Activated B cell treated with CpG ODN at 0.5 μM for 24 hours (primary cell): ENCODE measurements at regions not wholly inside any gene's neighbourhood (a gene's known extent, or its start where the extent isn't known, plus 50 kb on each side); places are given as distances from the start of the nearest gene placed in this dataset.
"Not testable (repeated sequence)": the region's sequence is repeated elsewhere in the genome, so short reads cannot be mapped to it uniquely, and the experiment has no call there.

ENCODE experiments used
- ATAC-seq: fragments of 200-7000 bp; cut with Tn5 transposase; one replicate; pipeline ENCODE4 v1.10.0; 2021; ENCODE audit warnings: low read depth, mild to moderate bottlenecking, moderate library complexity
- CTCF ChIA-PET: fragments of 350-600 bp; sonication (Branson Sonifier 250); formaldehyde crosslinking; loops from one replicate; lab custom pipeline; 2021; ENCODE audit warnings: antibody characterized with exemption; lab: Charles Lee
- POLR2A ChIA-PET: fragments of 350-600 bp; sonication (Branson Sonifier 250); formaldehyde crosslinking; loops from one replicate; lab custom pipeline; 2021; ENCODE audit warnings: antibody characterized with exemption; lab: Charles Lee
- DNase-seq: peaks from one replicate; pipeline ENCODE4 v3.0.0; 2022
- H3K27ac Mint-ChIP-seq: one replicate; pipeline ENCODE4 v1.8.0; 2020; ENCODE audit warnings: mixed read lengths
- H3K27me3 Mint-ChIP-seq: one replicate; pipeline ENCODE4 v1.8.0; 2021; ENCODE audit warnings: mixed read lengths
- H3K36me3 Mint-ChIP-seq: one replicate; pipeline ENCODE4 v1.8.0; 2021; ENCODE audit warnings: low read depth, mixed read lengths
- H3K4me1 Mint-ChIP-seq: one replicate; pipeline ENCODE4 v1.8.0; 2021; ENCODE audit warnings: mixed read lengths
- H3K4me3 Mint-ChIP-seq: one replicate; pipeline ENCODE4 v1.8.0; 2020; ENCODE audit warnings: mild to moderate bottlenecking, mixed read lengths
- H3K9me3 Mint-ChIP-seq: one replicate; pipeline ENCODE4 v1.8.0; 2020; ENCODE audit warnings: mixed read lengths
- CTCF ChIP-seq: fragments of 200-600 bp; IDR thresholded peaks from one replicate; pipeline ENCODE4 v1.8.0; 2022; ENCODE audit warnings: antibody characterized with exemption, mild to moderate bottlenecking
- intact Hi-C: fragments of 100-400 bp; cut with micrococcal nuclease; formaldehyde crosslinking; loops from one replicate; pipeline ENCODE4 v1.15.1; 2024

GRCh38 chr7:142434666-142435167 is 176.9 kb upstream of the PRSS58 start:
- Mint-ChIP-seq H3K4me1 (peaks cover 8% of the 10 kb centered on the region), H3K4me3 (peak overlapping the region; percentile 20), H3K36me3 (no peaks in the 10 kb centered on the region), H3K9me3 (peaks cover 4% of the 10 kb centered on the region), H3K27ac (no peak overlapping the region), H3K27me3 (peaks cover 13% of the 10 kb centered on the region)
- ChIA-PET POLR2A (no interaction called here), CTCF (no interaction called here)
- intact Hi-C loops, result no loop called here
- ATAC-seq (no peak), DNase-seq (no peak)
- no peak for TF ChIP-seq CTCF

GRCh38 chr7:142434133-142434532 is 176.3 kb upstream of the PRSS58 start:
- H3K27ac Mint-ChIP-seq, H3K4me3 Mint-ChIP-seq, intact Hi-C loops, CTCF ChIA-PET, H3K9me3 Mint-ChIP-seq, DNase-seq, H3K4me1 Mint-ChIP-seq, ATAC-seq, H3K36me3 Mint-ChIP-seq, POLR2A ChIA-PET: not testable (repeated sequence)
- peaks cover 14% of the 10 kb centered on the region for H3K27me3 Mint-ChIP-seq

GRCh38 chr7:142432377-142432776 is 174.5 kb upstream of the PRSS58 start:
- intact Hi-C loops, result no loop called here
- no peak for DNase-seq
- ChIA-PET CTCF (no interaction called here), POLR2A (no interaction called here)
- H3K9me3 Mint-ChIP-seq, result peaks cover 4% of the 10 kb centered on the region
- no peaks in the 10 kb centered on the region for H3K36me3 Mint-ChIP-seq
- no peak overlapping the region for H3K4me3 Mint-ChIP-seq
- no peak for ATAC-seq
- TF ChIP-seq CTCF, result no peak
- H3K4me1 Mint-ChIP-seq, result peaks cover 8% of the 10 kb centered on the region
- H3K27me3 Mint-ChIP-seq, result peaks cover 8% of the 10 kb centered on the region
- H3K27ac Mint-ChIP-seq, result no peak overlapping the region

- intact Hi-C loops, result no loop called here
- ChIA-PET CTCF (no interaction called here), POLR2A (no interaction called here)
- DNase-seq (no peak), ATAC-seq (no peak)
- H3K36me3 Mint-ChIP-seq, result no peaks in the 10 kb centered on the region
- H3K27ac Mint-ChIP-seq, result no peak overlapping the region
- peaks cover 8% of the 10 kb centered on the region for H3K4me1 Mint-ChIP-seq
- peaks cover 8% of the 10 kb centered on the region for H3K27me3 Mint-ChIP-seq
- peaks cover 4% of the 10 kb centered on the region for H3K9me3 Mint-ChIP-seq
- TF ChIP-seq CTCF, result no peak
- no peak overlapping the region for H3K4me3 Mint-ChIP-seq
Observed at GRCh38 chr7:142431491-142431890, 173.6 kb upstream of the PRSS58 start.

GRCh38 chr7:142428094-142428493 is 170.2 kb upstream of the PRSS58 start:
- H3K27me3 Mint-ChIP-seq, result peaks cover 12% of the 10 kb centered on the region
- H3K9me3 Mint-ChIP-seq, result no peaks in the 10 kb centered on the region
- H3K4me3 Mint-ChIP-seq, result no peak overlapping the region
- intact Hi-C loops, result no loop called here
- POLR2A ChIA-PET, result no interaction called here
- no peaks in the 10 kb centered on the region for H3K4me1 Mint-ChIP-seq
- CTCF ChIA-PET, result interaction anchor here (0.7 kb wide), 1 partner anchor 40 kb away, joined by 3 read pairs; no protein-coding TSS in a partner anchor
- DNase-seq, result no peak
- no peak for ATAC-seq
- H3K27ac Mint-ChIP-seq, result no peak overlapping the region
- no peaks in the 10 kb centered on the region for H3K36me3 Mint-ChIP-seq
- TF ChIP-seq CTCF, result no peak

GRCh38 chr7:142425281-142425680 is 167.4 kb upstream of the PRSS58 start:
- intact Hi-C loops, result no loop called here
- ATAC-seq, result no peak
- H3K27me3 Mint-ChIP-seq, result peaks cover 11% of the 10 kb centered on the region
- DNase-seq, result no peak
- CTCF ChIA-PET, result no interaction called here
- H3K4me3 Mint-ChIP-seq, result no peak overlapping the region
- H3K27ac Mint-ChIP-seq, result no peak overlapping the region
- no peaks in the 10 kb centered on the region for H3K9me3 Mint-ChIP-seq
- POLR2A ChIA-PET, result no interaction called here
- H3K36me3 Mint-ChIP-seq, result no peaks in the 10 kb centered on the region
- TF ChIP-seq CTCF, result no peak
- H3K4me1 Mint-ChIP-seq, result no peaks in the 10 kb centered on the region
